OCI-LY1 (cell line): ENCODE measurements at regions not wholly inside any gene's neighbourhood (a gene's known extent, or its start where the extent isn't known, plus 50 kb on each side); places are given as distances from the start of the nearest gene placed in this dataset.

Experiments used
- H2AFZ ChIP-seq: fragments of 200-600 bp; sonication (generic), shearing (Covaris generic); 2 replicates; pipeline ENCODE4 v1.6.0; 2014; ENCODE audit warnings: antibody characterized with exemption, mild to moderate bottlenecking, low read length
- H3F3A ChIP-seq: fragments of 200-600 bp; sonication (generic), shearing (Covaris generic); 2 replicates; pipeline ENCODE4 v1.6.0; 2014; ENCODE audit warnings: mild to moderate bottlenecking, antibody characterized with exemption, low read length, moderate library complexity; ENCODE audit not compliant: insufficient read depth
- H3K27ac ChIP-seq: fragments of 200-600 bp; sonication (generic); 2 replicates; pipeline ENCODE4 v1.5.1; 2014; ENCODE audit warnings: low read length, mixed run types, mild to moderate bottlenecking, low read depth; ENCODE audit not compliant: poor library complexity, severe bottlenecking
- H3K27me3 ChIP-seq: fragments of 200-600 bp; sonication (generic); 2 replicates; pipeline ENCODE4 v1.6.0; 2014; ENCODE audit warnings: antibody characterized with exemption, mild to moderate bottlenecking, low read length, moderate library complexity; ENCODE audit not compliant: insufficient read depth
- H3K36me3 ChIP-seq: fragments of 200-600 bp; sonication (generic); 2 replicates; pipeline ENCODE4 v1.6.1; 2014; ENCODE audit warnings: mild to moderate bottlenecking, antibody characterized with exemption, low read length, moderate library complexity, mixed read lengths; ENCODE audit not compliant: insufficient read depth
- H3K4me1 ChIP-seq: fragments of 200-600 bp; sonication (generic); 2 replicates; pipeline ENCODE4 v1.5.1; 2014; ENCODE audit warnings: mild to moderate bottlenecking, low read length, moderate library complexity; ENCODE audit not compliant: insufficient read depth, severe bottlenecking
- H3K4me2 ChIP-seq: fragments of 200-600 bp; sonication (generic), shearing (Covaris generic); 2 replicates; pipeline ENCODE4 v1.6.1; 2014; ENCODE audit warnings: low read length
- H3K4me3 ChIP-seq: fragments of 200-600 bp; sonication (generic); 2 replicates; pipeline ENCODE4 v1.5.1; 2014; ENCODE audit warnings: low read length, low read depth, mild to moderate bottlenecking, mixed read lengths; ENCODE audit not compliant: poor library complexity, severe bottlenecking
- H3K79me2 ChIP-seq: fragments of 200-600 bp; shearing (Covaris generic); 2 replicates; pipeline ENCODE4 v1.6.1; 2016; ENCODE audit warnings: mixed run types, low read length, mixed read lengths; ENCODE audit not compliant: insufficient read depth
- H3K9ac ChIP-seq: fragments of 200-600 bp; sonication (generic), shearing (Covaris generic); 2 replicates; pipeline ENCODE4 v1.6.1; 2014; ENCODE audit warnings: mild to moderate bottlenecking, low read length, mixed read lengths
- H3K9me2 ChIP-seq: fragments of 200-600 bp; sonication (generic), shearing (Covaris generic); 2 replicates; pipeline ENCODE4 v1.6.1; 2014; ENCODE audit warnings: low read depth, mild to moderate bottlenecking, low read length, mixed read lengths
- H3K9me3 ChIP-seq: fragments of 200-600 bp; shearing (Covaris generic); 2 replicates; pipeline ENCODE4 v1.6.1; 2014; ENCODE audit warnings: low read length, mixed read lengths
- H4K20me1 ChIP-seq: fragments of 200-600 bp; sonication (generic), shearing (Covaris generic); 2 replicates; pipeline ENCODE4 v1.6.0; 2016; ENCODE audit warnings: mild to moderate bottlenecking, low read length; ENCODE audit not compliant: insufficient read depth
- EZH2 ChIP-seq: fragments of 200-600 bp; sonication (generic), shearing (Covaris generic); IDR thresholded peaks from 2 replicates; pipeline ENCODE4 v1.8.0; 2017; ENCODE audit warnings: borderline replicate concordance, mixed run types, mild to moderate bottlenecking, antibody characterized with exemption, low read length, moderate library complexity, mixed read lengths
- TF ChIP-seq, protein P1 (sequence below): fragments of 200-600 bp; sonication (generic), shearing (Covaris generic); IDR thresholded peaks from 2 replicates; pipeline ENCODE4 v1.5.1; 2017; ENCODE audit warnings: mild to moderate bottlenecking, antibody characterized with exemption, low read length, moderate library complexity, mixed read lengths

DNA sequence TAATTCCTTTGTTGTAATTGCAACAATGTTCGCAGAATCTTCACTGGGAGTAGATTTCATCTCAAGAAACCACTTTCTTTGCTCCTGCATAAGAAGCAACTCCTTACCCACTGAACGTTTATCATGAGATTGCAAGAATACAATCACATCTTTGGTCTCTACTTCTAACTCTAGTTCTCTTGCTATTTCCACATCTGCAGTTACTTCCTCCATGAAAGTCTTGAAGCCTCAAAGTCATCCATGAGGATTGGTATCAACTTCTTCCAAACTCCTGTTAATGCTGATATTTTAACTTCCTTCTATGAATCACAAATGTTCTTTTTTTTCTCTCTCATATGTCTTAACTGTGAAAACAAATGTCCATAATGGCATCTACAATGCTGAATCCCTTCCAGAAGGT, 118.6 kb upstream of the RAB4A start:
- H3K27ac ChIP-seq: no peak overlapping the region
- no peaks in the 10 kb centered on the region for H3K79me2 ChIP-seq
- no peak overlapping the region for H3K4me2 ChIP-seq
- no peaks in the 10 kb centered on the region for H4K20me1 ChIP-seq
- H3K4me3 ChIP-seq: no peak overlapping the region
- H3K9me2 ChIP-seq: no peaks in the 10 kb centered on the region
- TF ChIP-seq, protein P1, sequence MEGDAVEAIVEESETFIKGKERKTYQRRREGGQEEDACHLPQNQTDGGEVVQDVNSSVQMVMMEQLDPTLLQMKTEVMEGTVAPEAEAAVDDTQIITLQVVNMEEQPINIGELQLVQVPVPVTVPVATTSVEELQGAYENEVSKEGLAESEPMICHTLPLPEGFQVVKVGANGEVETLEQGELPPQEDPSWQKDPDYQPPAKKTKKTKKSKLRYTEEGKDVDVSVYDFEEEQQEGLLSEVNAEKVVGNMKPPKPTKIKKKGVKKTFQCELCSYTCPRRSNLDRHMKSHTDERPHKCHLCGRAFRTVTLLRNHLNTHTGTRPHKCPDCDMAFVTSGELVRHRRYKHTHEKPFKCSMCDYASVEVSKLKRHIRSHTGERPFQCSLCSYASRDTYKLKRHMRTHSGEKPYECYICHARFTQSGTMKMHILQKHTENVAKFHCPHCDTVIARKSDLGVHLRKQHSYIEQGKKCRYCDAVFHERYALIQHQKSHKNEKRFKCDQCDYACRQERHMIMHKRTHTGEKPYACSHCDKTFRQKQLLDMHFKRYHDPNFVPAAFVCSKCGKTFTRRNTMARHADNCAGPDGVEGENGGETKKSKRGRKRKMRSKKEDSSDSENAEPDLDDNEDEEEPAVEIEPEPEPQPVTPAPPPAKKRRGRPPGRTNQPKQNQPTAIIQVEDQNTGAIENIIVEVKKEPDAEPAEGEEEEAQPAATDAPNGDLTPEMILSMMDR: no peak
- no peak for TF ChIP-seq EZH2
- H3K9ac ChIP-seq: no peak overlapping the region
- H3K9me3 ChIP-seq: no peaks in the 10 kb centered on the region
- H3K27me3 ChIP-seq: no peaks in the 10 kb centered on the region; the same call in none of the 2 replicates
- no peaks in the 10 kb centered on the region for H3K4me1 ChIP-seq
- H3K36me3 ChIP-seq: no peaks in the 10 kb centered on the region
- H2AFZ ChIP-seq: no peak overlapping the region
- no peaks in the 10 kb centered on the region for H3F3A ChIP-seq

DNA sequence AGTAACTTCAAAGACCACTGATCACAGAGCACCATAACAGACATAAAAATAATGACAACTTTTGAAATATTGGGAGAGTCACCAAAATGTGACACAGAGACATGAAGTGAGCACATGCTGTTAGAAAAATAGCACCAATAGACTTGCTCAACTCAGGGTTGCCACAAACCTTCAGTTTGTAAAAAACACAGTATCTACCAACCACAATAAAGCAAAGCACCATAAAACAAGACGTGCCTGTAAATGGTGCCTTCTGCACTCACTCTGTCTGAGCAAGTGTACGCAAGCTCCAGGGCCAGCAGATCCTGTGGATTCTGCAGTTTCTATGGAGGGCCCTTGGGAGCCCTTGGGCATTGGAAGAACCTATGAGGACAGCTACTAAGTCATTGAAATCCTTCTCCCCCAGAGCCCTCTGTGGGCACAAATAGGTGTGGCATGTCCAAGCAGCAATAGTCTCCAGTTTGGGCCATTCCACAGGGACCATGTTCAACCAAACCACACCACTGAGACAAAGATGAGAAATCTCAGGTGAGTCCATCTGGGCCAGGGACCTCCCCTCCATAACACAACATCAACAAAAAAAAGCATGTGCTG, 116.9 kb upstream of the RAB4A start:
- Histone ChIP-seq H3K4me3 (no peak overlapping the region), H3K4me2 (no peak overlapping the region), H3K9ac (no peak overlapping the region), H2AFZ (no peak overlapping the region), H3K79me2 (no peaks in the 10 kb centered on the region), H3K27me3 (no peaks in the 10 kb centered on the region; the same call in none of the 2 replicates), H3K36me3 (no peaks in the 10 kb centered on the region), H4K20me1 (no peaks in the 10 kb centered on the region), H3K4me1 (no peaks in the 10 kb centered on the region), H3F3A (no peaks in the 10 kb centered on the region), H3K27ac (no peak overlapping the region), H3K9me2 (no peaks in the 10 kb centered on the region), H3K9me3 (no peaks in the 10 kb centered on the region)
- no peak for TF ChIP-seq EZH2
- TF ChIP-seq, protein P1: no peak

GRCh38 chr1:229154811-229155210, 116.1 kb upstream of the RAB4A start:
- Histone ChIP-seq H3K9ac (no peak overlapping the region), H4K20me1 (no peaks in the 10 kb centered on the region), H3K9me3 (no peaks in the 10 kb centered on the region), H3F3A (no peaks in the 10 kb centered on the region), H3K27me3 (no peaks in the 10 kb centered on the region; the same call in none of the 2 replicates), H3K36me3 (no peaks in the 10 kb centered on the region), H2AFZ (no peak overlapping the region), H3K9me2 (no peaks in the 10 kb centered on the region), H3K79me2 (no peaks in the 10 kb centered on the region), H3K4me3 (no peak overlapping the region), H3K27ac (no peak overlapping the region), H3K4me1 (no peaks in the 10 kb centered on the region), H3K4me2 (no peak overlapping the region)
- TF ChIP-seq, protein P1: no peak
- TF ChIP-seq EZH2: no peak
